GM23338 (cell line): ENCODE measurements at regions not wholly inside any gene's neighbourhood (a gene's known extent, or its start where the extent isn't known, plus 50 kb on each side); places are given as distances from the start of the nearest gene placed in this dataset.

Experiments
- ATAC-seq: fragments of 200-7000 bp; cut with Tn5 transposase; 3 replicates; pipeline ENCODE4 v1.9.1; 2020
- DNase-seq: peaks from one replicate; pipeline ENCODE4 v3.0.0-alpha.2; 2015; ENCODE audit warnings: low spot score
- H2AFZ ChIP-seq: fragments of 200-600 bp; sonication (generic); 2 replicates; pipeline ENCODE4 v1.8.0; 2016; ENCODE audit warnings: antibody characterized with exemption, mild to moderate bottlenecking, moderate library complexity
- H3F3A ChIP-seq: fragments of 200-600 bp; sonication (generic); replicated peaks from 2 replicates; pipeline ENCODE4 v1.8.0; 2017; ENCODE audit warnings: antibody characterized with exemption, mixed run types, low read depth
- H3K27ac ChIP-seq: fragments of 200-600 bp; sonication (generic); 2 replicates; pipeline ENCODE4 v1.6.1; 2016; ENCODE audit warnings: low read depth
- H3K27me3 ChIP-seq: fragments of 200-600 bp; sonication (generic); 2 replicates; pipeline ENCODE4 v1.8.0; 2016; ENCODE audit warnings: mild to moderate bottlenecking, mixed run types, moderate library complexity; ENCODE audit not compliant: insufficient read depth
- H3K36me3 ChIP-seq: fragments of 200-600 bp; sonication (generic); 2 replicates; pipeline ENCODE4 v1.8.0; 2016; ENCODE audit warnings: mild to moderate bottlenecking; ENCODE audit not compliant: insufficient read depth
- H3K4me1 ChIP-seq: fragments of 200-600 bp; sonication (generic); 2 replicates; pipeline ENCODE4 v1.8.0; 2016; ENCODE audit warnings: mild to moderate bottlenecking, moderate library complexity; ENCODE audit not compliant: insufficient read depth
- H3K4me2 ChIP-seq: fragments of 200-600 bp; sonication (generic); 2 replicates; pipeline ENCODE4 v1.7.1; 2017; ENCODE audit warnings: mixed run types
- H3K4me3 ChIP-seq: fragments of 200-600 bp; sonication (generic); 2 replicates; pipeline ENCODE4 v1.6.1; 2016; ENCODE audit warnings: mixed run types
- H3K79me2 ChIP-seq: fragments of 200-600 bp; sonication (generic); replicated peaks from 2 replicates; pipeline ENCODE4 v1.8.0; 2017; ENCODE audit warnings: mild to moderate bottlenecking; ENCODE audit not compliant: insufficient read depth
- H3K9me2 ChIP-seq: fragments of 200-600 bp; sonication (generic); 2 replicates; pipeline ENCODE4 v1.8.0; 2017; ENCODE audit not compliant: insufficient read depth
- H4K20me1 ChIP-seq: fragments of 200-600 bp; sonication (generic); replicated peaks from 2 replicates; pipeline ENCODE4 v1.8.0; 2017; ENCODE audit warnings: mild to moderate bottlenecking; ENCODE audit not compliant: insufficient read depth
- H3K27ac Mint-ChIP-seq: 2 replicates; pipeline ENCODE4 v1.8.0; 2020; ENCODE audit warnings: inconsistent platforms, mild to moderate bottlenecking, moderate library complexity, mixed read lengths
- H3K27me3 Mint-ChIP-seq: 3 replicates; pipeline ENCODE4 v1.8.0; 2022; ENCODE audit warnings: low read depth, mild to moderate bottlenecking, moderate library complexity, mixed read lengths, inconsistent platforms; ENCODE audit not compliant: insufficient read depth, poor library complexity
- H3K36me3 Mint-ChIP-seq: 3 replicates; pipeline ENCODE4 v1.8.0; 2021; ENCODE audit warnings: low read depth, mild to moderate bottlenecking, inconsistent platforms, moderate library complexity, mixed read lengths
- H3K4me1 Mint-ChIP-seq: 3 replicates; pipeline ENCODE4 v1.8.0; 2020; ENCODE audit warnings: mild to moderate bottlenecking, inconsistent platforms, mixed read lengths
- H3K4me3 Mint-ChIP-seq: 3 replicates; pipeline ENCODE4 v1.8.0; 2021; ENCODE audit warnings: moderate library complexity, mild to moderate bottlenecking, inconsistent platforms, mixed read lengths
- H3K9me3 Mint-ChIP-seq: 3 replicates; pipeline ENCODE4 v1.8.0; 2020; ENCODE audit warnings: moderate library complexity, mild to moderate bottlenecking, inconsistent platforms, mixed read lengths
- CREB1 ChIP-seq: fragments of 250-450 bp; sonication (Bioruptor Pico); IDR thresholded peaks from 2 replicates; pipeline ENCODE4 v1.5.0; 2020; ENCODE audit warnings: low read depth, mild to moderate bottlenecking, moderate library complexity
- EZH2 ChIP-seq: fragments of 200-600 bp; sonication (generic); IDR thresholded peaks from one replicate; pipeline ENCODE4 v1.8.0; 2017; ENCODE audit warnings: antibody characterized with exemption, mild to moderate bottlenecking, low read depth; ENCODE audit not compliant: unreplicated experiment
- EZH2phosphoT487 ChIP-seq: fragments of 200-600 bp; sonication (generic); IDR thresholded peaks from one replicate; pipeline ENCODE4 v1.8.1; 2018; ENCODE audit warnings: antibody characterized with exemption; ENCODE audit not compliant: unreplicated experiment
- JUNB ChIP-seq: IDR thresholded peaks from one replicate; pipeline ENCODE4 v1.6.1; 2016; ENCODE audit warnings: antibody characterized with exemption; ENCODE audit not compliant: unreplicated experiment
- NANOG ChIP-seq: IDR thresholded peaks from 2 replicates; pipeline ENCODE4 v1.6.1; 2016; ENCODE audit warnings: antibody characterized with exemption, borderline replicate concordance
- REST ChIP-seq: IDR thresholded peaks from one replicate; pipeline ENCODE4 v1.6.1; 2018; ENCODE audit warnings: antibody characterized with exemption; ENCODE audit not compliant: unreplicated experiment
- STAT1 ChIP-seq: IDR thresholded peaks from one replicate; pipeline ENCODE4 v1.6.1; 2016; ENCODE audit warnings: antibody characterized with exemption; ENCODE audit not compliant: unreplicated experiment
- ZNF114 ChIP-seq: fragments of 250-450 bp; sonication (Bioruptor Pico); IDR thresholded peaks from 2 replicates; pipeline ENCODE4 v1.5.0; 2020; ENCODE audit warnings: mild to moderate bottlenecking, moderate library complexity
- ZNF331 ChIP-seq: fragments of 250-450 bp; sonication (Bioruptor Pico); IDR thresholded peaks from 2 replicates; pipeline ENCODE4 v1.5.0; 2020; ENCODE audit warnings: low read depth, mild to moderate bottlenecking, moderate library complexity
- TF ChIP-seq, protein P1 (sequence below): IDR thresholded peaks from 2 replicates; pipeline ENCODE4 v1.6.1; 2016; ENCODE audit warnings: antibody characterized with exemption
- TF ChIP-seq, protein P2 (sequence below), 2 experiments: fragments of 200-600 bp in 1 of 2; sonication (generic) in 1 of 2; conservative IDR thresholded peaks; 2 replicates each; pipeline versions ENCODE4 v1.5.1 to v1.6.1; 2016 to 2017; ENCODE audit warnings: antibody characterized with exemption in 2 of 2, low read depth in 2 of 2, mild to moderate bottlenecking in 2 of 2, moderate library complexity in 1 of 2

GRCh38 chr5:110812639-110813038 lies 73.8 kb downstream of the SLC25A46 start:
- no peak for DNase-seq
- TF ChIP-seq, protein P1, sequence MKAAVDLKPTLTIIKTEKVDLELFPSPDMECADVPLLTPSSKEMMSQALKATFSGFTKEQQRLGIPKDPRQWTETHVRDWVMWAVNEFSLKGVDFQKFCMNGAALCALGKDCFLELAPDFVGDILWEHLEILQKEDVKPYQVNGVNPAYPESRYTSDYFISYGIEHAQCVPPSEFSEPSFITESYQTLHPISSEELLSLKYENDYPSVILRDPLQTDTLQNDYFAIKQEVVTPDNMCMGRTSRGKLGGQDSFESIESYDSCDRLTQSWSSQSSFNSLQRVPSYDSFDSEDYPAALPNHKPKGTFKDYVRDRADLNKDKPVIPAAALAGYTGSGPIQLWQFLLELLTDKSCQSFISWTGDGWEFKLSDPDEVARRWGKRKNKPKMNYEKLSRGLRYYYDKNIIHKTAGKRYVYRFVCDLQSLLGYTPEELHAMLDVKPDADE = no peak
- TF ChIP-seq JUNB (no peak), CREB1 (CRISPR knock-in tag) (no peak), ZNF331 (no peak), EZH2 (no peak), STAT1 (no peak), REST (no peak), EZH2phosphoT487 (no peak), ZNF114 (CRISPR knock-in tag) (no peak), NANOG (no peak)
- TF ChIP-seq, protein P2, sequence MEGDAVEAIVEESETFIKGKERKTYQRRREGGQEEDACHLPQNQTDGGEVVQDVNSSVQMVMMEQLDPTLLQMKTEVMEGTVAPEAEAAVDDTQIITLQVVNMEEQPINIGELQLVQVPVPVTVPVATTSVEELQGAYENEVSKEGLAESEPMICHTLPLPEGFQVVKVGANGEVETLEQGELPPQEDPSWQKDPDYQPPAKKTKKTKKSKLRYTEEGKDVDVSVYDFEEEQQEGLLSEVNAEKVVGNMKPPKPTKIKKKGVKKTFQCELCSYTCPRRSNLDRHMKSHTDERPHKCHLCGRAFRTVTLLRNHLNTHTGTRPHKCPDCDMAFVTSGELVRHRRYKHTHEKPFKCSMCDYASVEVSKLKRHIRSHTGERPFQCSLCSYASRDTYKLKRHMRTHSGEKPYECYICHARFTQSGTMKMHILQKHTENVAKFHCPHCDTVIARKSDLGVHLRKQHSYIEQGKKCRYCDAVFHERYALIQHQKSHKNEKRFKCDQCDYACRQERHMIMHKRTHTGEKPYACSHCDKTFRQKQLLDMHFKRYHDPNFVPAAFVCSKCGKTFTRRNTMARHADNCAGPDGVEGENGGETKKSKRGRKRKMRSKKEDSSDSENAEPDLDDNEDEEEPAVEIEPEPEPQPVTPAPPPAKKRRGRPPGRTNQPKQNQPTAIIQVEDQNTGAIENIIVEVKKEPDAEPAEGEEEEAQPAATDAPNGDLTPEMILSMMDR (conservative IDR thresholded peaks at IDR 0.05; ENCODE audit: low read depth in 2 of 2) = no peak
- Histone ChIP-seq H3K27me3 (no peaks in the 10 kb centered on the region), H3K9me2 (no peaks in the 10 kb centered on the region), H3K79me2 (no peaks in the 10 kb centered on the region), H2AFZ (no peak overlapping the region), H4K20me1 (no peaks in the 10 kb centered on the region), H3K4me1 (peaks cover 4% of the 10 kb centered on the region; the same call in 1 of the 2 replicates), H3F3A (no peaks in the 10 kb centered on the region), H3K27ac (no peak overlapping the region), H3K4me2 (no peak overlapping the region), H3K4me3 (no peak overlapping the region), H3K36me3 (no peaks in the 10 kb centered on the region)
- H3K4me3 Mint-ChIP-seq = no peak overlapping the region
- H3K9me3 Mint-ChIP-seq = no peaks in the 10 kb centered on the region; the same call in 2 of the 3 replicates
- no peaks in the 10 kb centered on the region for H3K36me3 Mint-ChIP-seq
- H3K27ac Mint-ChIP-seq = no peak overlapping the region
- H3K27me3 Mint-ChIP-seq = no peaks in the 10 kb centered on the region
- H3K4me1 Mint-ChIP-seq = peaks cover 3% of the 10 kb centered on the region; the same call in 2 of the 3 replicates
- ATAC-seq = no peak
